ENCODE measurements at regions not wholly inside any gene's neighbourhood (a gene's known extent, or its start where the extent isn't known, plus 50 kb on each side); places are given as distances from the start of the nearest gene placed in this dataset.
"Not testable (repeated sequence)": the region's sequence is repeated elsewhere in the genome, so short reads cannot be mapped to it uniquely, and the experiment has no call there.

DNA sequence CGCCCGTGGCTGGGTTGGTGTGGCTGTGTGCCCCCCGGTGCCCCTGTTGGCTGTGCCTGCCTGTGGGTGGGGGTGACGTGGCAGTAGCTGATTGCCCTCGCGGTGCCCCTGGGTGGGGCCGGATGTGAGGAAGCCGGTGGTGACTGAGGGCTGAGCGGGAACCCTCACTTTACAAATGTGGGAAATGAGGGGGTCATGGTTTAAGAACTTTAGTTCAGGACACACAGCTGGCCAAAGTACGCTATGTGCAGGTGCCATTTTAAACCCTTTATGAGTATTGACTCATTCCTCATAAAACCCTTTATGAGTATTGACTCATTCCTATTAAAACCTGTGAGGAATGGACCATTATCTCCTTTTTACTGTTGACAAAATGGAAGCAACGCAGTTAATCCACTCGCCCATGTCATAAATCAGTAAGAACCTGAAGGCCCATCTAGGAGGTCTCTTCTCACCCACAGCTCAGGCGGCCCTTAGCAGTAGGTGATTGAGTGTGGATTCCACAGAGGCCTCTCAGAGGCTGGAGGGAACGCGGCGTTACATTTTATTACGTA lies 290.1 kb upstream of the COBL start:
- no peaks in the 10 kb centered on the region for H3K9me3 ChIP-seq
- no peaks in the 10 kb centered on the region for H3K36me3 ChIP-seq
- intact Hi-C loops (cut with DNase I): no loop called here
- no peaks in the 10 kb centered on the region for H3K4me1 ChIP-seq
- DNase-seq: no peak
- ATAC-seq: no peak
- H3K27me3 ChIP-seq: no peaks in the 10 kb centered on the region
- TF ChIP-seq CTCF (IDR thresholded peaks at IDR 0.05) (no peak), POLR2A (IDR thresholded peaks at IDR 0.05) (no peak)
- WGBS (ENCODE audit: insufficient coverage, low coverage, low lambda C conversion rate, missing lambda C conversion rate): 31% methylated on average over 3 of the region's 17 CpGs
- H3K4me3 ChIP-seq: no peak overlapping the region
- H3K27ac ChIP-seq: no peak overlapping the region

DNA sequence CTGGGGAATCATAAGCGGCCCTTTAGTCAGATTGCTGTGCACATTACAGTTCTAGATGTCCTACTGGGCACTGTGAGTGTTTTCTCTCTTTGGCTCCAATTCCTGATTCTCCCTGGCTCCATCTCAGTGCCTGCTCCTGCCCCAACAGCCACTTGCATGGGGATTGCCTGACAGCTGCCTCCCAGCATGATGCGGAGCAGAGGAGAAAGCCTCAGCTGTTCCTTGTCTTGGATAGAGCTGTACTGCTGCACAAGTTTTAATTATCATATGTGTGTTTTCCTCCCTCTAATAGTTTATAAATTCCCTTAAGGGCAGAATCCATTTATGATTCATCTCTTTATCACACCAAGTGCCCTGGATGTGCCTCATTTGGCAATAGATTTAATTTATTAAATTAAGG lies 285.8 kb upstream of the COBL start:
- intact Hi-C loops (cut with DNase I): no loop called here
- DNase-seq: no peak
- WGBS (ENCODE audit: insufficient coverage, low coverage, low lambda C conversion rate, missing lambda C conversion rate): 75% methylated on average over 2 of the region's 2 CpGs
- Histone ChIP-seq H3K9me3 (no peaks in the 10 kb centered on the region), H3K4me1 (no peaks in the 10 kb centered on the region), H3K4me3 (no peak overlapping the region), H3K27me3 (no peaks in the 10 kb centered on the region), H3K36me3 (no peaks in the 10 kb centered on the region), H3K27ac (no peak overlapping the region)
- ATAC-seq: no peak
- no peak for TF ChIP-seq CTCF (IDR thresholded peaks at IDR 0.05)
- no peak for TF ChIP-seq POLR2A (IDR thresholded peaks at IDR 0.05)

DNA sequence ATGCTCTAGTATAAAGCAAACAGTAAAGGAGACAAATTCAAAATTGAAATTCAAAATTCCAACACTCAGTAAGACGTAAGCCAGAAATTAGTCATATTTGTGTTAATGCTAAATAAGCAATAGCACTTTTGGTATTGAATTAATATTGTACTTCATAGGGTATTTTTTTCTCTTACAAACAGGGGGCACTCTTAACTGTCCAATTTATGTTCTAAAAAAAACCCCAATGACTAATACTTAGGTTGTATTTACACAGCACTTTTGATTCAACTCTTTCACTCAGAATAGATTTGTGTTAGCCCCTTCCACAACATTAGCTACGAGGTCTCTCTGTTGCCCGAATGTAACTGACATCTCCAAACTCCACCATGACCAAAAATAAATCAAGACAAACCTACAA lies 284.9 kb upstream of the COBL start:
- Histone ChIP-seq H3K36me3 (no peaks in the 10 kb centered on the region), H3K4me3 (no peak overlapping the region), H3K4me1 (no peaks in the 10 kb centered on the region), H3K9me3 (no peaks in the 10 kb centered on the region), H3K27ac (no peak overlapping the region), H3K27me3 (no peaks in the 10 kb centered on the region)
- no peak for TF ChIP-seq POLR2A (IDR thresholded peaks at IDR 0.05)
- 49% methylated on average over 3 of the region's 3 CpGs for WGBS (ENCODE audit: insufficient coverage, low coverage, low lambda C conversion rate, missing lambda C conversion rate)
- intact Hi-C loops (cut with DNase I): no loop called here
- DNase-seq (no peak), ATAC-seq (no peak)

DNA sequence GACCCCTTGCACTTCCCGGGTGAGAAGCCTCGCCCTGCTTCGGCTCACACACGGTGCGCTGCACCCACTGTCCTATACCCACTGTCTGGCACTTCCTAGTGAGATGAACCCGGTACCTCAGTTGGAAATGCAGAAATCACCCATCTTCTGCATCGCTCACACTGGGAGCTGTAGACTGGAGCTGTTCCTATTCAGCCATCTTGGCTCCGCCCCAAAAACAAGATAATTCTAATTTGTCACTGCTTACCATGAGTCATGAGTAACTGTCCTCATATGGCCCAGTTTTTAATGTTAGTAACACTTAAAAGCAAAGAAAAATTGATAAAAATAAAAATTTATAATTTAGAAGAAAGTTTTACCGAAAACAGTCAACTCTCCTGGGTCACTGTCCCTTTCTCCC lies 283.3 kb upstream of the COBL start:
- H3K4me3 ChIP-seq; H3K36me3 ChIP-seq; intact Hi-C loops (cut with DNase I); H3K27me3 ChIP-seq; H3K9me3 ChIP-seq; DNase-seq; H3K27ac ChIP-seq; ATAC-seq; H3K4me1 ChIP-seq: not testable (repeated sequence)
- 61% methylated on average over 9 of the region's 9 CpGs for WGBS (ENCODE audit: insufficient coverage, low coverage, low lambda C conversion rate, missing lambda C conversion rate)

GRCh38 chr7:51593628-51594027 lies 277.0 kb upstream of the COBL start:
- no peak overlapping the region for H3K27ac ChIP-seq
- H3K27me3 ChIP-seq: no peaks in the 10 kb centered on the region
- intact Hi-C loops (cut with DNase I): no loop called here
- no peaks in the 10 kb centered on the region for H3K36me3 ChIP-seq
- H3K4me1 ChIP-seq: no peaks in the 10 kb centered on the region
- H3K9me3 ChIP-seq: no peaks in the 10 kb centered on the region
- no peak for ATAC-seq
- no peak for TF ChIP-seq POLR2A (IDR thresholded peaks at IDR 0.05)
- no peak for TF ChIP-seq CTCF (IDR thresholded peaks at IDR 0.05)
- no peak for DNase-seq
- 59% methylated on average over 2 of the region's 2 CpGs for WGBS (ENCODE audit: insufficient coverage, low coverage, low lambda C conversion rate, missing lambda C conversion rate)
- no peak overlapping the region for H3K4me3 ChIP-seq

All from right lobe of liver (tissue), 6 donors.